ENCODE measurements at regions not wholly inside any gene's neighbourhood (a gene's known extent, or its start where the extent isn't known, plus 50 kb on each side); places are given as distances from the start of the nearest gene placed in this dataset.

DNA sequence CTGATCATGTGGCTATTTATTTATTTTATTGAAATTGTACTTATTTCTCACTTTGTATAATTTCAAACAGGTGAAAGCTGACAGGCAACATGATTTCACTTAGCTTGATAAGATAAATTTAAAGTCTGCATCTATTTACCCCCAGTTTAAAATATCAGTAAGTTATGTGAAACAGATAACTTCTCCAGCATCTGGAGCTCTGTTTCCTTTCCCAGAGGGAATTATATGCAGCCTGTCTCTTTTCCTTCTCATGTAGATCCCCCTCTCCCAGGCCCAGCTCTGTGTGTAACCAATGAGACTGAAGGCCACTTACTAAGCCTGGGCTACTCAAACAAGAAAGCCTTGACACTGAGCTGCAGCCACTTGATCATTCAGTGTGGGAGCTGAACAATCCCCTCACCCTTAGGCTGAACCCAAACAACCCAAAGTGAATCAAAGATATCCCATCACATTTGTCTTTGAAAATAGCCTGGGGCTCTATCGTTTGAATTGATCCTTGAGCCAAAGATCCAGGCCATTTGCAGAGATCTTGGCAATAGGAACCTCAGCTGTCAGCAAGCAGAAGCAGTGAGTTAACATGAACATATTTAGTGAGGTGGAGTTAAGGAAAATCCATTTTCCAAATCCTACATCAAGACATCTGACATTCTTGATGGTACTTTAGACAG is 383.9 kb downstream of the TGFB2 start:
- DNase-seq = no peak

GRCh38 chr1:218735436-218736032 is 390.4 kb downstream of the TGFB2 start:
- no peak for DNase-seq

DNA sequence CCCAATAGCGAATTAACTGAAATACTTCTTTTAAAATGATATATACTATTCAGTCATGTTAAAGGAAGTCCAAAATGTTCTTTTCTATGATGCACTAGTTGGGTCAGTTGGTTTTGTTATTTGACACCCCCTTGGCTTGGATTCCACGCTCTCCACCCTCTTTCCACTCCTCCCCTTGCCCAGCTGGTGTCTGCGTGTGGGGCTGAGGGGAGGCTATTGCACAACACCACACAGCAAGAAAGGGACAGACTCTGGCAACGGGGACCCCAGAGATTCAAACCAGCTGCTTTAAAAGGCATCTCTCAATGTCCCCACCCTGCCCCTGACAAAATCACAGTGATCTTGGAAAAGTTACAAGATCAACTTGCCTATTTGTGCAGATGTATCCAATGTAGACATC is 394.3 kb downstream of the TGFB2 start:
- no peak for DNase-seq

DNA sequence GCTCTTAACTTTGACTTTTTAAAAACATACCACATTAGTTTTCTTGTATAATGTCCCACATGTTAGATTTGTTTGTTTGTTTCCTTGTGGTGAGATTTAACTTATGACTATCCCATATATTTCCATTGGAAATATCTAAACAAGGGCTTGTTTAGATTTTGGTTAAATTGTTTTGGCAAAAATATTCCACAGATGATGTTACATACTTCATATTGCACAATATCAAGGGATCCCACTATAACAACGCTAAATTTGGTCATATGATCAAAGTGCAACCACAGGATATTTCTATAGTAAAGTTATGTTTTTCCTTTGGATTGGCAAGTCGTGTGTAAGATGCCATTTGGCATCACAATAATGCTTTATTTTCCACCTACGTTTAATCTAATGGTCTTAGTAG is 396.7 kb downstream of the TGFB2 start:
- no peak for DNase-seq

GRCh38 chr1:218742467-218743262 is 397.5 kb downstream of the TGFB2 start:
- no peak for DNase-seq

GRCh38 chr1:218743861-218744505 is 398.8 kb downstream of the TGFB2 start:
- DNase-seq = no peak

DNA sequence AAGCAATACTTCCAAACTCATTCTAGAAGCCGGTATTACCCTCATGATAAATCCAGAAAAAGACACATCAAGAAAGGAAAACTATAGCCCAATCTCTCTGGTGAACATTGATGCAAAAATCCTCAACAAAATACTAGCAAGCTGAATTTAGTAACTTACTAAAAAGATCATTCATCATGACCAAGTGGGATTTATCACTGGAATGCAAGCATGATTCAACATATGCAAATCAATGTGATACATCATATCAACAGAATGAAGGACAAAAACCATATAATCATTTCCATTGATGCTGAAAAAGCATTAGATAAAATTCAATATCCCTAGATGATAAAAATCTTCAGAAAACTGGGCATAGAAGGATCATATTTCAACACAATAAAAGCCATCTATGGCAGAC is 402.9 kb downstream of the TGFB2 start:
- no peak for DNase-seq

DNA sequence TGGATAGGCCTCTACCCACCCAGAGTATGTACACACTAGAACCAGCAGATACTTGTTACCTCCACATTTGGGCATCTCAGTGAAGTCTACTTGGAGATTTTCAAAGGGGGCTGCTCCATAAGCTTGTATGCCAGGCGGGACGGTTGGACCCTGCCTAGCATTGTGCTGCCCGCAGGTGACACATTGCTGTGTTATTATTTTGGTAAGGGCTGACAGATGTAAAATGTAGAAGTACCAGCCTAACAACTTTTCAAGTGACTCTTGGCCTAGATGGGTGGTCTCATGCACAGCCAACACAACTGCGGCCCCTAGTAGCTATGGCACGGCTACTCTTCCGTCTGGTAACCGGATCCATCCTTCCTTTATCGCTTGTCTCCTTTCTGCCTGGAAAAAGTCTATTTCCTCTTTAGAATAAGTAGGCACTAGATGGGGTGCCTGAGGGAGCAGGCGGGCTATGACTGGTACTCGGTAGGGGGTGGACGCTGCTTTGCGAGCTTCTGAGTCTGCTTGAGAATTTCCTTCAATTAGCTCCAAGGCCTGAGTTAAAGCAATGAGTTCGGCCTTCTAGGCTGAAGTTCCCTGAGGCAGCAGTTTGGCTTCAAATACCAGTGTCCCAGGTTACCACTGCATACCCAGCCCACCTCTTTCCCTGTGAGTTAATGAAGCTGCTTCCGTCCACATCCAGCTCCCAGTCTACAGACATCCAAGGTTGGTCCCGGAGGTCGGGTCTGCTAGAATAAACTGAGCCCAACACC is 405.3 kb downstream of the TGFB2 start:
- no peak for DNase-seq

- no peak for DNase-seq
Measured at GRCh38 chr1:218751208-218751948, 406.2 kb downstream of the TGFB2 start.

DNA sequence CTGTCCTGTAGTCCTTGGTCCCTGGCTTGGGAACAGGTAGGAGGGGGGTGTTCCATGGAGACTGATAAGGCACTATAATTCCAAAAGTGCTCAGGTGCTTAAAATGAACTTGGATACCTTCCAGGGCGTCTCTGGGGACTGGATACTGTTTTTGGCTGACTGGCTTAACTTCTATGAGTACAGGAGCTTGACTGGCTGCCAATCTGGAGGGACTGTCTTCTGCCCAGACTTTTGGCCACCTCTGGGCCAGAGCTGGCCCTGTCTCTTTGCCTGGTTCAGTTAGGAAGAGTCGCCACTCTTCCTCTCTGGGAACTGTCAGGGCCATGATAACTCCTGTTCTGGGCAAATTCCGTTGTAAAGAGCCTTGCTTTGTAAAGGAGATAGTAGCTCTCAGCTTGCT is 407.0 kb downstream of the TGFB2 start:
- DNase-seq = no peak

DNA sequence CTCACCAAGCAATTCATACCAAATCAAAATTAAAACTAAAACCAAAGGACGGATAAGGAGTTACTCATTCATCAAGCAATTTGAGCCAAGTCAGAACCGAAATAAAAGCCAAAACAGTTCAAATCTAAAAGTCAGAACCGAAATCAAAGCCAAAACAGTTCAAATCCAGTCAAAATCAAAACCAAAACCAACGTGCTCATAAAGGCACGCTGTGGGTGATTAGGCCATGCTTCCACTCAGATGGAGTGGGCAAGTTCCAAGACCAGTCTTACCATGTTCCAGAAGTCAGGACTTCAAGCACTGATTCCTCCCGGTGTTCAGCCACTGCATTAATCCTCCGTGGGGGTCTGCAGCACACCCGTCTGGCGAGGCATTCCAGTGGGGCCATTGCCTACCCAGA is 409.3 kb downstream of the TGFB2 start:
- DNase-seq = no peak

- no peak for DNase-seq
Measured at GRCh38 chr1:218755128-218755527, 410.0 kb downstream of the TGFB2 start.

- DNase-seq = no peak
Measured at GRCh38 chr1:218759795-218760194, 413.9 kb upstream of the LYPLAL1 start.

GRCh38 chr1:218760601-218761570 is 412.8 kb upstream of the LYPLAL1 start:
- no peak for DNase-seq

DNA sequence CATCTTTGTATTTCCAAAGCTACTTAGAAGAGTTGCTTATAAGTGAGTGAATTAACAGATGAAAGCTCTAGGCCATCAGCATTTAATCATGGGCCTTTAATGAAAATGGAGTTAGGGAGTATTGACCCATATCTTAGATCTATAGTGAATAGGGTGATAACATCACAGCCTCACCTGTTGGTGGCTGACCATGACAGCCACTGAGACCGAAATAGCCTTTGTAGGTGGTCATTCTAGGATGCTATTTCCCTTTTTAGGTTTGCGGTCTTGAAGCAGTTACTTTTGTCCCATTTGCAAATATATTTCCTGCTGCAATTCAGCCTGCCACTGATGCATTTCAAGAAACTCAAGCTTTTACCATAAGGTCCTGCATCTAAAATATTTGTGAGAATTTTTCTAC is 410.1 kb upstream of the LYPLAL1 start:
- DNase-seq = no peak

DNA sequence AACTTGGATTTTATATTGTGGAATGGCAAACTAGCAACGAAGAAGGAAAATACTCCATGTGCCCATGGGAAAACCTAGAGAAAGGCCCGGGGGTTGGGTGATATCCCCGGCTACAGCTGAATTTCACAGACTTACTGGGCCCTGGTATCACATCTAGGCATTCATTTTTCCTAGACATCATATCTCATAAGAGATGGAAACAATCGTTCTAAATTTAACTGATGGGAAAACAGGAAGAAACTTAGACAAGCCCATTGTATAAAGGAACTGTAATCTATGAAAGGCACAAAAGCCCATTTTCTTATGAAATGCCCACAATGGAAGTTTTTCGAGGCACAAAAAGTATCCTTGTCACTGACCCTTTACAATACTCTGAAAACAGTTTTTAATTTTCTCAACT is 407.9 kb upstream of the LYPLAL1 start:
- no peak for DNase-seq

DNA sequence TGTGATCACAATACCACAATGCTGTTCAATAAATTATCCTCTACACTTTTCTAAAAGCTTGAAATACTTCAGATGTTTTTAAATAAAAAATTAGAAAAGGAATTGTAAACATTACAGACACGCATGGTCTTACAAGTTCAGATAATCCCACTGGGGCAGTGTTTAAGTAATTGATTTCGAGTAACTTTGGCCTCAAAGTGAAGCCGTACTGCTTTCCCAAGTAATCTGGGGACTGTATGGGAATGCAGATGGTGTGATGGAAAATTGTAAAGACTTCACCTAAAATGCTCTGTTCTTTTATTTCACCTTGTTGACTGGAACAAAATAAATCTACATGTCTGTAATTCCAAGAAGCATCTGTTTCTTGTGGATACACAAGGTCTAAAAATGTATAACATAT is 401.7 kb upstream of the LYPLAL1 start:
- no peak for DNase-seq

- DNase-seq = no peak
Measured at GRCh38 chr1:218772575-218772974, 401.1 kb upstream of the LYPLAL1 start.

- no peak for DNase-seq
Measured at GRCh38 chr1:218775501-218776021, 398.1 kb upstream of the LYPLAL1 start.

- no peak for DNase-seq
Measured at GRCh38 chr1:218778257-218779126, 395.2 kb upstream of the LYPLAL1 start.

Data from NCI-H1048 (cell line).